SHP77 (cell line): ENCODE measurements at regions not wholly inside any gene's neighbourhood (a gene's known extent, or its start where the extent isn't known, plus 50 kb on each side); places are given as distances from the start of the nearest gene placed in this dataset.
"Not testable (repeated sequence)": the region's sequence is repeated elsewhere in the genome, so short reads cannot be mapped to it uniquely, and the experiment has no call there.

Source experiments
- DNase-seq, 2 experiments: peaks; one replicate each; lab custom pipeline; 2025; lab: John Stamatoyannopoulos, UW

DNA sequence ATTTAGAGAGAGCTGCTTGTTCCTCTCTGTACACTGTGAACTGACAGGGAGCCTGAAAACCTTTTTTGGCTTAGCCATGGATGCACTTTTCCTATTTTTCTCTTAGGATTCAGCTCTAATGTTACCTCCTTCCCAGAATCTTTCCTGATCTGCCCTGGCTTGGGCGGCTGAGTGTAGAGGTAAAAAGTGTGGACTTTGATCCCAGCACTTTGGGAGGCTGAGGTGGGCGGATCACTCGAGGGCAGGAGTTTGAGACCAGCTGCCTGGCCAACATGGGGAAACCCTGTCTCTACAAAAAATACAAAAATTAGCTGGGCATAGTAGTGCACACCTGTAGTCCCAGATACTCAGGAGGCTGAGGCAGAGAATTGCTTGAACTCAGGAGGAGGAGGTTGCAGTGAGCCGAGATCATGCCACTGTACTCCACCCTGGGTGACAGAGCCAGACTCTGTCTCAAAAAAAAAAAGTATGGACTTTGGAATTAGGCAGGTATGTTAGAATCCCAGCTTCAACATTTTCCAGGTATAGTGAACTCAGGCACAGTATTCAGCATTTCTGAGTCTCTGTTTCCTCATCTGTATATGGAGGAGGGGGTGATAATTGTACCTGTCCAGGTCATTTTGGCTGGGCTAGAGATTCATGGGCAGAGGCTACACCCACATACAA is 212.5 kb upstream of the EEF2KMT start:
- no peak for DNase-seq

DNA sequence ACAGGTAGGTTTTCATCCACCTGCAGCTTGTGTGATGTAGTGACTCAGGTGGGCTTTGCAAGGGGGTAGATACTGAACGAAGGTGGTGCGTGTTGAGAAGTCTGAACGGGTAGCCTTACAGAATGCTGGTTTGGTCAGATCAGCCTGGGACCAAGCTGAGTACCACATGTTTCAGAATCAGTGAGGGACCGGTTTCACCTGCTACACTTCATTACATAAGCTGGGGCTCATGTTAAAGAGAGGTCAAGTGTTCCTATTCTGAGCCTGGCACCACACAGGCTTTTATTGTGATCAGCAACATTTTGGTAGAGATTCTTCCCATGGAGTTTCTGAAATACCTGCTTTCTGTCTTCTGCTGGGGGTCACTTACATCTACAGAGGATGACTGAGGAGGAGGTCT is 207.4 kb upstream of the EEF2KMT start:
- DNase-seq = no peak

DNA sequence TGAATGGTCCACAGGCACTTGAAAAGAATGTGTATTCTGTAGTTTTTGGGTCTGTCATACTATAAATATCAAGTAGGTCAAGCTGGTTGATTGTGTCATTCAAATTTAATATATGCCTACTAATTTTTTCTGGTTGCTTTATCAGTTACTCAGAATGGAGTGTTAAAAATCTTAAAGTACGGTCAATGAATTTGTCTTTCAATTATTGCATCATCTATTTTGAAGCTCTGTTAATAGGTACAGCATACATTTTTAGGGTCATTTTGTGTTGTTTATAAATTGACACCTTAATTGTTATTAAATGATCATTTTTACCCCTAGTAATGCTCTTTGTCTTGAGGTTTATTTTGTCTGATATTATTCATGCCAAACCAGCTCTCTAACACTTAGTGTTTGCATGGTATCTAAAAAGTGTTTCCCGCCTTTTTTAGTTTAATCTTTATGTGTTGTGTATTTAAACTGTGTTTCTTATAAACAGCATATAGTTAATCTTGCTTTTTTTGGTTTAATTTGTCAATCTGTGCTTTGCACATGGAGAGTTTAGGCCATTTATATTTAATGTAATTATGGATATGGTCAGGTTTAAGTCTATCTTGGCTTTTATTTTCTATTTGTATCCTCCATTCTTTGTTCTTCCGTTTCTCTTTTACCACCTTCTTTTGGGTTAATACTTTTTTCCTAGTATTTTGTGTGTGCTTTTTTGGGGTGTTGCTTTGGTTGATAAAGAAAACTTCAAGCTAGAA is 204.9 kb upstream of the EEF2KMT start:
- DNase-seq = no peak

DNA sequence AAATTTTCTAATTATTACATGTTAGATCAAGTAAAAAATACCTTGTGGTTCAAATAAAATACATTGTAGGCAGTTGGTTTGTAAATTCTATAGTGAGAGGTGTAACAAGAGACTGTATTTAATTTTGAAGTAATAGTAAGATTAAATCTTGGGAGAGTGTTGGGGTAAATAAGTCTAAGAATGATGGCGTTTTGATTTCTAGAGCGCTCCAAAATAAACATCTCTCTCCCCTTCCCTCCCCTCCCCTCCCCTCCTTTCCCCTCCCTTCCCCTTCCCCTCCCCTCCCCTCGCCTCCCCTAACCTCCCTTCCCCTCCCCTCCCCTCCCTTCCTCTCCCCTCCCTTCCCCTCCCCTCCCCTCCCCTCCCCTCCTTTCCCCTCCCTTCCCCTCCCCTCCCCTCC is 200.6 kb upstream of the EEF2KMT start:
- no peak for DNase-seq

DNA sequence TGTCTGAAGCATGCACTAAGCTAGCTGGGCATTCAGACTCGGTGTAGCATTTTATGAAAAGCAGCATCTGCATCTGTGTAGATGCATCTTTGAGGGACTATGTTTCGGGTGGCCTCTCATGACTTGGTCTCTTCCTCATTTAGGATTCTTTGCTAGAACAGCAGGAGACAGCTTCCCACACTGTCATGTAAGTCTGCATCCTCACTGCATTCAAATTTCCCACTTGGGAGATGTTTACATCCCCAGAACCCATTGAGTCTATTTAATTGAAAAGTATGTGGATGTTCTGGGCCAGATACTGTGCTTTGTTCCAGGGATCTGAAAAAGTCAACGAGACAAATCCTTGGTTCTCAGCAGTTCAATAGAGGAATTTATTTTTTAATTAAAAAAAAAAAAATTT is 198.6 kb upstream of the EEF2KMT start:
- no peak for DNase-seq

DNA sequence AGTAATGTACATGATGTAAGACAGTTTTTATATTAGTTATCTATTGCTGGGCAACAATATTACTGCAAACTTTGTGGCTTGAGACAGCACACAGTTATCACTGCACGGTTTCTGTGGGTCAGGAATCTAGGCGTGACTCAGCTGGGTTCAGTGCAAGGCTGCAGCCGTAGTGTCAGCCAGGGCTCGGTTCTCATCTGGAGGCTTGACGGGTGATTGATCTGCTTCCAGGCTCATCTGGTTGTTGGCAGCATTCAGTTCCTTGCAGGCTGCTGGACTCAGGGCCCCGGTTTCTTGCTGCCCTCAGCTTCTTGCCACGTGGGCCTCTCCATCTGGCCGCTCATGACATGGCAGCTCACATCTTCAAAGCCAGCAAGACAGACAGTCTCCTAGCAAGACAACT is 197.7 kb upstream of the EEF2KMT start:
- DNase-seq = not testable (repeated sequence)

DNA sequence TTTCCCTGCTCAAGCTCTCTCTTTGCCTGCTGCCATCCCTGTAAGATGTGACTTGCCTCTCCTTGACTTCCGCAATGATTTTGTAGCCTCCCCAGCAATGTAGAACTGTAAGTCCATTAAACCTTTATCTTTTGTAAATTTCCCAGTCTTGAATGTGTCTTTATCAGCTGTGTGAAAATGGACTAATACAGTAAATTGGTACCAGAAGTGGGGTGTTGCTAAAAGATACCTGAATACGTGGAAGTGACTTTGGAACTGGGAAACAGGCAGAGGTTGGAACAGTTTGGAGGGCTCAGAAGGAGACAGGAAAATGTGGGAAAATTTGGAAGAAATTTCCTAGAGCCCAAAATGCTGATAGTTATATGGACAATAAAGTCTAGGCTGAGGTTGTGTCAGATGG is 184.6 kb upstream of the EEF2KMT start:
- not testable (repeated sequence) for DNase-seq

DNA sequence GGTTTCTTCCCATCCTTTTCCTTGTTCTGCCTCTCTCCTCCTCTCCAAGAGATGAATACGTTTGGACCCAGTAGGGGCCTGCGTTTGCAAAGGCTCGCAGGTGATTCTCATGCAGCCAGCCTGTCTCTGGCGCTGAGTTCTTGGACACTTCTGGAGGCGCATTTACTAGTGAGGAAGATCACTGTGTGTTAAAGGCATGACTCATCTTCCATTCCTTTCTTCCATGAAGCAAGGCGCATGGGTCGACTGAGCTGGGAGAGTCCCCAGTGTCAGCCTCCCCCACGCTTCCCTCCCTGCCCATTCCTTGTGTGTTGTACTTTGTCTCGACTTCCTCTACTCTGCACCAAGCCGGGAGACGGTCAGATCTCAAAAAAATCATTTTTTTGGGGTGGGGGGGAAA is 159.9 kb upstream of the EEF2KMT start:
- DNase-seq = no peak

DNA sequence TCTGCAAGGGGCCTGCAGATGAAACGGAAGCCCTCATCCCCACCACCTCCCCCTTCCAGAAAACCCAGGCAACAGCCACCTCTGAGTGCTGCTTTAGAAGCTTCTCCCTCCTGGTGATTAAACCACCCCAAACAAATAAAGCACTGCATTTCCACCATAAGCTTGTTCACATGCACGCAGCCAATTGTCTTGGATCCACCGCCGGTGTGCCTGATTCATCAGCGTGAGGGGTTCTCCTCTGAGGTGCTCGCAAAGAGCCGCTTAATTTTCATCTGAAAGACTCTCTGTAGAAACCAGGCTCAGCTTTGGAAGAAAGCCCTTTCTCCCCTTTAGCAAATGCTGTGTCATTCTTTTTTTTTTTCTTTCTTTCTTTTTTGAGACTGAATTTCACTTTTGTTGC is 155.2 kb upstream of the EEF2KMT start:
- DNase-seq = no peak

DNA sequence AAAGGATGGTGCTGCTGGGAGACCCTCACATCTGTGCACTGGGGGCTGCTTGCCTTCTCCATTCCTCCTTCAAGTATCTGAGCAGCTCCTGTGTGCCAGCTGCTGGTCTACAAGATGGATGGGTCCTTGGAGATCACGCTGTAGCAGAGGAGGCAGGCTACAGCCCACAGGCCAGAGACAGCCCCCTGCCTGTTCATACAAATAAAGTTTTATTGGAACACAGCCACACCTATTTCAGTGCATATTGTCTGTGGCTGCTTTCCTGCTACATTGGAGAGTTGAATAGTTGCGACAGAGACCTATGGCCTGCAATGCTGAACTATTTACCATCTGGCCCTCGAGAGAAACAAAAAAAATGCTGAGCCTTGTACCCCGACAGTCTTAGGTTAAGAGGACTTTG is 149.8 kb upstream of the EEF2KMT start:
- not testable (repeated sequence) for DNase-seq

DNA sequence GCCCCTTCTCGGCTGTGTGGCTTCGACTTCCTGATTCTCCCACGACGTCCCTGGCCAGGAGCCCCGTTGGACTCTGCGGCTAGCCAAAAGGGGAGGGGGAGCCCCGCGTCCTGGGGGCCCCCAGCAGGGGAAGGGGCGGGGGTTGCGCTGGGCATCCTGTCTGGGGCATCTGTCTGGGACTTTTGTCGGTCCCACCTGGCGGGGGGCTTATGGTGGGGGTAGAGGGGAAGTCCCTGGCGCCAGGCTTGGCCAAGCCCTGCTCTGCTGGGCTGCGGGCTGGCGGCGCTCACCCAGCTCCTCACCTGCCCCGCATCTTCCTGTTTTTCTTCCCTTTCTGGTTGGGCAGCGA is 142.7 kb upstream of the EEF2KMT start:
- not testable (repeated sequence) for DNase-seq

DNA sequence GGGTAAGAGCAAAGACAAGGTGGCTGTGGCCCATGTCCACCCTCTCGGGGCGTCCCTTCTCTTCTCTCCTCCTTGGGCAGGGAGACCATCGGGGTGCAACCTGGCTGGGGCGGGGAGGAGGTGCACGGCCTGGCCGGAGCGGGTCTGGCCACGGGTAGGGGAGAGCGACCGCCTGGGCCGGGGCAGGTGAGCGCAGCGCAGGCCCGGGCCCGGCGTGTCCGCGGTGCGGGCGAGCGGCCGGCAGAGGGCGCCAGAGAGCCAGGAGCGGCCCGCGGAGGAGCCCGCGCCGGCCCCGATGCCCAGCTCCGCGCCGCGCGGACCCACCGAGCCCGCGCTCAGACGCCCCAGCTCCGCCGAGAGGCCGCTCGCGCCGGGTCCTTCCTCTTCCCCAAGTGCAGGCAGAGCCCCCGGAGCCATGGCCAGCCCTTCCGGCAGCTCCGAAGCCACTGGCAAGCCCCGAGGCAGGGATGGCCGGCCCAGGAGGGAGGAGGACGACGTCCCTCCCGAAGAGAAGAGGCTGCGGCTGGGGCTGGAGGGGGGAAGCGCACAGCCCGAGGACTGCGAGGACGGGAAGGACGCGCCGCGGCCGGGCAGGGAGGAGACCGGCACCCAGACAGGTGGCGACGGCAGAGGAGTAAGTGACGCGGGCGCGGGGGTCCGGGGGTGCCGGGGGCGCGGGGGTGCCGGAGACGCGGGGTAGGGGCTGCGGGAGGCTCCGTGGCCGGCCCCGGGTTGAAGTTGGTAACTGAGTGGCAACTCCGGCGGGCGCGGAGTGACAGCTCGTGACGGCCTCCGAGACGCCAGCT is 142.1 kb upstream of the EEF2KMT start:
- not testable (repeated sequence) for DNase-seq

DNA sequence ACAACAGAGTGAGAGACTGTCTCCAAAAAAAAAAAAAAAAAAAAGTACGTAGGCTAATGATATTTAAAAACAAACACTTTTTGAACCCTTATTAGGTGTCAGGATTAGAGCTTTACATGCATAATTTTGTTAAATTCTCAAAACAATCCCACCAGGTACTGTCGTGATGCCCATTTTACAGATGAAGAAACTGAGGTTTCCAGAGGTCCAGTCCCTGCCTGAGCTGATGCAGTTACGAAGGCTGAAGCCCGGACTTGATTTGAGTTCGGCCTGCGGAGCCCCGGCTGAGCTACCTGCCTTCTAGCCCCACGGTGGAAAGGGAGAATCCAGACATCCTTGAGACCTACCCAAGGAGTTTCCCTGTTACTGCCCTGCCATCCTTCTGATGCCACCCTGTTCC is 137.5 kb upstream of the EEF2KMT start:
- DNase-seq = no peak

DNA sequence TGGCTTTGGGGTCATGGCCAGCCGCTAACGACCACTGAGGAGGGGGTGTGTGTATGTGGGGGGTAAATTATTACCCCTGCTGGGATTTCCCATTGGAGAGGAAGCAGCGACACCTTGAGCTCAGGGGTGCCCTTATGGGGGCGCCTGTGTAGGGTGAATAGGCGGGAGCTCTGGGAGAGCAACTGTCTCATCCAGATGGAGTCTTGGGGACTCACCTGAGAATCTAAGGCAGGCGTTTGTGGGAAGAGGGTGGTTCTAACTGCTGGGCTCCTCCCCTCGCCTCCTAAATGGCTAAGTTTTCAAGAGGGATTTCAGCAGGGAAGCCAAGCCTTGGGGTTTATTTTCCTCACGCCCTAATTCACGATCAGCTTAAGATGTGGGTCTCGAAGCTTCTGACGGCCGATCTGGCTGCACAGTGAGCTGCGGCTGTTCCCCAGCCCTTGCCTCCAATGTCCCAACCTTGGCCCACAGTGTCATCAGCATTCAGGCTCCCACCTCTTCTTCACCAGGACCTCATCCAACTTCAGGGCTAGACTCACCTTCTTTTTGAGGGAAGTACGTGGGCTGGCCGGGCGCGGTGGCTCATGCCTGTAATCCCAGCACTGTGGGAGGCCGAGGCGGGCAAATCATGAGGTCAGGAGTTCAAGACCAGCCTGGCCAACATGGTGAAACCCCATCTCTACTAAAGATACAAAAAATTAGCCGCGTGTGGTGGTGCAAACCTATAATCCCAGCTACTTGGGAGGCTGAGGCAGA is 136.9 kb upstream of the EEF2KMT start:
- no peak for DNase-seq

DNA sequence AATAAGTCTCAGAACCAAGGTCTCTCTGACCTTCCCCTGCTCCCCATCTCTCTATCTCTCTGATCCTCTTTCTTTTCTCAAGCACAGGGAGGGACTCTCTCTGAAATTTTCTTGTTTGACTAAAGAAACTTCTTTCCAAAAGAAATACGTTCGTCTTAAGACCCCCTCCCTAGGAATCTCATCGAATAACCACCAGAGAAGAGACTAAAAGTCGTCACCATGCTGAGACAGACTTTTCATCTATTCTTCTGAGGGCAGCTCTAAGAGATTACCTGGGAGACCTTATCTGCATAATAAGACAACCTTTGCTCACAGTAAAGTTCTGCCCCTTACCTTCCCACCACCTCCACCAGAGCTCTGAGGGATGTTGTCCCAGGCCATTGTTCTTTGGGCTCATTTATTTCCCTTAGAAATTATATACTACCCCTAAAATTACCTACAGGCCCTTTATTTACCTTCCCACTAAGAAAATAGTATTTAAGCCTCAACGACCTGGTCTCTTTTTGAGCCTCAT is 133.7 kb upstream of the EEF2KMT start:
- DNase-seq = no peak

DNA sequence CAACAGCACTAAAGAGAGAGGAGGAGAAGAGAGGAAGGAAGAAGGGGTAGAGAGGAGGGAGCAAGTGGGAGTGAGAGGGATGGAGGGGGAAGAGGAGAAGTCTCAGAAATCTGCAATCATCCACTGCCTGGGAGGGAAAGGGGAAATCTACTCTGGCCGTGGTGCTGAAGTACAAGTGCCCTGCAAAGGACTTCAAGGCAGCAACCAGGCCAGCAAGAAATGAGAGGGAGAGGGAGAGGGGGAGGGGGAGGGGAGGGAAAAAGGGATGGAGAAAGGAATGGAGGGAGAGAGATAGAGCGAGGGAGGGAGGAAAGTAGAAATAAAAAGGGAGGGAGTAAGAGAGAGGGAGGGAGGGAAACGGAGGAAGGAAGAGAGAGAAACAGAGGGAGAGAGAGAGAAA is 130.8 kb upstream of the EEF2KMT start:
- no peak for DNase-seq

DNA sequence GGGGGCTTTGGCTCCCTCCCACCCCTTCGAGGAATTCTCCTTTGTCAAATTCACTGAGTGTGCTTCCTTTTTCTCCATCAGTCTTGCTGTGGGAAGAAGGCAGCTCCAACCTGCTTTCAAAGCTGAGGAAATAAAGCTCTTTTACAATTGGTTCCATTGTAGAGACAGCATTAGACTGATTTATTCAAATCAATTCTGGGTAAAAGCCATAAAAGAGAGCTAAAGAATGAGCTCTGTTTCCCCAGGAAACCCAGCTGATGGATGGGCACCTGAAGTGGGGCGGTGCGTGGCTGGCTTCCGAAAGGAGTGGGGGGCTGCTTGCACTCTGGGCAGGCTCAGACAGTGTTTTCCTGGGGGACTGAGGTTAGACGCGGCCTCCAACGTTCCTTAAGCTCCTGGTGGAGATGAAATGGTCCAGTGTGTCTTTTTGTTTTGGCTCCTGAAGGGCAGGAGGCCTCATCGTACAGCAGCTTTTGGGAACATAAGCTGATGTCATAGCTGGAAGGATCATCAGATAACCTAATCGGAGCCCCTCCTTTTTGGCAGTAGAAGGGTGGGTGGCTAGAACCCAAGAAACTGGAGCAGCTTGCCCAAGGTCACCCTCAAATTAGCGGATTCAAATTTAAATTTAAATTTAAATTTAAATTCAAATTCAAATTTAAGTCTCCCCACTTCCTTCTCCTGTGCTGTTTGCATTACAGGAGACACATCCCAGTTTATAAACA is 128.5 kb upstream of the EEF2KMT start:
- no peak for DNase-seq

DNA sequence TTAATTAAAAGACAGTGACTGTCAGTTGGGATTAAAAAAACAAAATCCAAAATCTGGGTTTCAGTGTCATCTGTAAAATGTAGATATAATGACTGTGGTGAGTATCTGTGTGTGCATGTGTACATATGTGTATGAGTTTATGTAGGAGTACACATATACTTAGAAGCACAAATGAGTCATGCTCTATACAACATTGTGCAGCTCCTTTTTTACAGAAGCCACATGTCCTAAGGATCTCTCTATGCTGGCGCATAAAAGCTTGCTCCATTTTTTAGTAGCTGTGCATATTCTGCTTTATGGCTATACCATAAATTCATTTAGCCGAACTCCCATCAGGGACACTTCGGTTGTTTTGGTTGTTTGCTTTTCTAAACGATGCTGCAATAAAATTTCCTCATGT is 125.2 kb upstream of the EEF2KMT start:
- no peak for DNase-seq

DNA sequence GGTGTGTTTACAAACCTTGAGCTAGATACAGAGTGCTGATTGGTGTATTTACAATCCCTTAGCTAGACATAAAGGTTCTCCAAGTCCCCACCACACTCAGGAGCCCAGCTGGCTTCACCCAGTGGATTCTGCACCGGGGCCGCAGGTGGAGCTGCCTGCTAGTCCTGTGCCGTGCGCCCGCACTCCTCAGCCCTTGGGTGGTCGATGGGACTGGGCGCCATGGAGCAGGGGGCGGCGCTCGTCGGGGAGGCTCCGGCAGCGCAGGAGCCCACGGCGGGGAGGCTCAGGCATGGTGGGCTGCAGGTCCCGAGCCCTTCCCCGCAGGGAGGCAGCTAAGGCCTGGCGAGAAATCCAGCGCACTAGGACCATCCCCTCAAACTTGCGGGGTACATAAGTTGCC is 124.2 kb upstream of the EEF2KMT start:
- not testable (repeated sequence) for DNase-seq

DNA sequence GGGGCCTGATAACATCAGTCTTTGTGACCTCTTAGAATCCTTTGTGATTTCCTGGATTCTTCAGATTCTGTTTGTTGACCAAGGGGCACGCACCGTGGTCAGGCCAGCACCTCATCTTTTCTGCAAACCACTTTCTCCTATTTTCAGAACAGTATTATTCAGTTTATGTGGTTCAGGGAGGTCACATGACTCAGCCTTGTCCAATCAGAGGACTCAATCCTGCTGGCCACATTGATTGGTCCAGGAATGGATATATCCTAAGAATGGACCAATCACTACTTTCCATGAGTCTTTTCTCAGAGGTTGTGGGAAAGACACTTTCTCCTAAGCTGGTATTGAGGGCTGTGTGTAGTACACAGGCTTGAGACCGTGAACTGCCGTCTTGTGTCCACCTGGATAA is 123.1 kb upstream of the EEF2KMT start:
- DNase-seq = no peak

DNA sequence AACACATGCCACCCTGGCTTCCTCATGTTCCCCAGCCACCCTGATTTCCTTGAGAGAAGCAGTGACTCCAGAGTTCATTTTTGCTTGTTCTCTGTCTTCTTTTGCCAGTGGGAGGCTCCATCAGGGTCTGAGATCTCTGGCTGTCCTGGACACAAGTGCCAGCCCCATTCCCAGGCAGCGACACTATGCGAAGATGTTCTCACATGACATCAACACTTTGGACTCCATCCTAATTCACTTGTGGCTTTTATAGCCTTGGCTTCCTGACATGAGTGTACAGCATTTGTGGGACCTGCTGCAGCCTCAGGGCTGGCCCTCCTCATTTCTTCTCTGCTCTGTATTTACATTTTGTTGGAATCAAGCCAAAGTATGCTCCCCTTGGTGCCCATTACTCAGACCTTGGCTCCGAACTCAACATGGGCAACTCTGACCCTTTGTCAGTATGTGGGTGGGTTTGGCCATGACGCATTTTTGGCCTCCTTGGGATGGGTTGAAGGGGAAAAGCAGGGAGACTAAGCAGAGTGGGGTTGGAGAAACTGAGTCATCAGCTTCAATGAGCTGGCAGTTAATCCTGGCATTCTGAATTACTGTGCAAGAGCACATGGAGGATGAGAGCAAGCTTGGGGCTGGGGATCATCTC is 119.0 kb upstream of the EEF2KMT start:
- no peak for DNase-seq
